ENCODE measurements at regions not wholly inside any gene's neighbourhood (a gene's known extent, or its start where the extent isn't known, plus 50 kb on each side); places are given as distances from the start of the nearest gene placed in this dataset.

- Histone ChIP-seq H3K27ac (ENCODE audit: low read depth in 1 of 2, low read length in 2 of 2) (no peak overlapping the region), H3K4me3 (ENCODE audit: low read depth in 1 of 3, low read length in 3 of 3) (no peak overlapping the region), H3K27me3 (ENCODE audit: control insufficient read depth in 4 of 4, insufficient read depth in 4 of 4, low read length in 3 of 4) (no peaks in the 10 kb centered on the region), H3K9me3 (ENCODE audit: control insufficient read depth in 4 of 4, low read length in 3 of 4) (peaks cover 0 to 3% (median 0%) of the 10 kb centered on the region in 4 donors), H3K9ac (ENCODE audit: low read depth in 1 of 2, low read length in 2 of 2) (no peak overlapping the region), H3K4me1 (ENCODE audit: control insufficient read depth in 4 of 4, insufficient read depth in 4 of 4, low read length in 3 of 4) (no peaks in the 10 kb centered on the region), H3K36me3 (ENCODE audit: control insufficient read depth in 4 of 4, insufficient read depth in 3 of 4, low read depth in 1 of 4, low read length in 3 of 4) (no peaks in the 10 kb centered on the region)
- 90% methylated on average over 3 of the region's 3 CpGs for WGBS
- no peak for TF ChIP-seq FOXA1 (IDR thresholded peaks at IDR 0.05)
- TF ChIP-seq JUND (IDR thresholded peaks at IDR 0.05), result no peak
- no peak for TF ChIP-seq HNF4A (conservative IDR thresholded peaks at IDR 0.05)
- TF ChIP-seq RAD21 (IDR thresholded peaks at IDR 0.05), result no peak
- TF ChIP-seq EGR1 (IDR thresholded peaks at IDR 0.05; ENCODE audit: low read depth in 2 of 2), result no peak
- TF ChIP-seq, protein P1, sequence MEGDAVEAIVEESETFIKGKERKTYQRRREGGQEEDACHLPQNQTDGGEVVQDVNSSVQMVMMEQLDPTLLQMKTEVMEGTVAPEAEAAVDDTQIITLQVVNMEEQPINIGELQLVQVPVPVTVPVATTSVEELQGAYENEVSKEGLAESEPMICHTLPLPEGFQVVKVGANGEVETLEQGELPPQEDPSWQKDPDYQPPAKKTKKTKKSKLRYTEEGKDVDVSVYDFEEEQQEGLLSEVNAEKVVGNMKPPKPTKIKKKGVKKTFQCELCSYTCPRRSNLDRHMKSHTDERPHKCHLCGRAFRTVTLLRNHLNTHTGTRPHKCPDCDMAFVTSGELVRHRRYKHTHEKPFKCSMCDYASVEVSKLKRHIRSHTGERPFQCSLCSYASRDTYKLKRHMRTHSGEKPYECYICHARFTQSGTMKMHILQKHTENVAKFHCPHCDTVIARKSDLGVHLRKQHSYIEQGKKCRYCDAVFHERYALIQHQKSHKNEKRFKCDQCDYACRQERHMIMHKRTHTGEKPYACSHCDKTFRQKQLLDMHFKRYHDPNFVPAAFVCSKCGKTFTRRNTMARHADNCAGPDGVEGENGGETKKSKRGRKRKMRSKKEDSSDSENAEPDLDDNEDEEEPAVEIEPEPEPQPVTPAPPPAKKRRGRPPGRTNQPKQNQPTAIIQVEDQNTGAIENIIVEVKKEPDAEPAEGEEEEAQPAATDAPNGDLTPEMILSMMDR (IDR thresholded peaks at IDR 0.05; ENCODE audit: low read depth, low read length, missing input control), result no peak
- no peak for DNase-seq (ENCODE audit: low spot score)
Observed at GRCh38 chr5:123965626-123966025, 453.6 kb downstream of the CSNK1G3 start.

- Histone ChIP-seq H3K4me1 (ENCODE audit: control insufficient read depth in 4 of 4, insufficient read depth in 4 of 4, low read length in 3 of 4) (no peaks in the 10 kb centered on the region), H3K27me3 (ENCODE audit: control insufficient read depth in 4 of 4, insufficient read depth in 4 of 4, low read length in 3 of 4) (no peaks in the 10 kb centered on the region), H3K36me3 (ENCODE audit: control insufficient read depth in 4 of 4, insufficient read depth in 3 of 4, low read depth in 1 of 4, low read length in 3 of 4) (no peaks in the 10 kb centered on the region), H3K9me3 (ENCODE audit: control insufficient read depth in 4 of 4, low read length in 3 of 4) (peaks cover 0 to 3% (median 0%) of the 10 kb centered on the region in 4 donors), H3K9ac (ENCODE audit: low read depth in 1 of 2, low read length in 2 of 2) (no peak overlapping the region), H3K27ac (ENCODE audit: low read depth in 1 of 2, low read length in 2 of 2) (no peak overlapping the region), H3K4me3 (ENCODE audit: low read depth in 1 of 3, low read length in 3 of 3) (no peak overlapping the region)
- no peak for TF ChIP-seq RAD21 (IDR thresholded peaks at IDR 0.05)
- TF ChIP-seq GABPA (IDR thresholded peaks at IDR 0.05 in 1 of 2, conservative IDR thresholded peaks at IDR 0.05 in 1 of 2), result no peak
- TF ChIP-seq YY1 (IDR thresholded peaks at IDR 0.05), result no peak
- no peak for TF ChIP-seq JUND (IDR thresholded peaks at IDR 0.05)
- TF ChIP-seq, protein P2, sequence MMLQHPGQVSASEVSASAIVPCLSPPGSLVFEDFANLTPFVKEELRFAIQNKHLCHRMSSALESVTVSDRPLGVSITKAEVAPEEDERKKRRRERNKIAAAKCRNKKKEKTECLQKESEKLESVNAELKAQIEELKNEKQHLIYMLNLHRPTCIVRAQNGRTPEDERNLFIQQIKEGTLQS (IDR thresholded peaks at IDR 0.05), result no peak
- TF ChIP-seq, protein P1 (IDR thresholded peaks at IDR 0.05; ENCODE audit: low read depth, low read length, missing input control), result no peak
- TF ChIP-seq TAF1 (conservative IDR thresholded peaks at IDR 0.05), result no peak
- TF ChIP-seq HNF4G (IDR thresholded peaks at IDR 0.05), result no peak
- no peak for TF ChIP-seq MAX (IDR thresholded peaks at IDR 0.05)
- TF ChIP-seq, protein P3, sequence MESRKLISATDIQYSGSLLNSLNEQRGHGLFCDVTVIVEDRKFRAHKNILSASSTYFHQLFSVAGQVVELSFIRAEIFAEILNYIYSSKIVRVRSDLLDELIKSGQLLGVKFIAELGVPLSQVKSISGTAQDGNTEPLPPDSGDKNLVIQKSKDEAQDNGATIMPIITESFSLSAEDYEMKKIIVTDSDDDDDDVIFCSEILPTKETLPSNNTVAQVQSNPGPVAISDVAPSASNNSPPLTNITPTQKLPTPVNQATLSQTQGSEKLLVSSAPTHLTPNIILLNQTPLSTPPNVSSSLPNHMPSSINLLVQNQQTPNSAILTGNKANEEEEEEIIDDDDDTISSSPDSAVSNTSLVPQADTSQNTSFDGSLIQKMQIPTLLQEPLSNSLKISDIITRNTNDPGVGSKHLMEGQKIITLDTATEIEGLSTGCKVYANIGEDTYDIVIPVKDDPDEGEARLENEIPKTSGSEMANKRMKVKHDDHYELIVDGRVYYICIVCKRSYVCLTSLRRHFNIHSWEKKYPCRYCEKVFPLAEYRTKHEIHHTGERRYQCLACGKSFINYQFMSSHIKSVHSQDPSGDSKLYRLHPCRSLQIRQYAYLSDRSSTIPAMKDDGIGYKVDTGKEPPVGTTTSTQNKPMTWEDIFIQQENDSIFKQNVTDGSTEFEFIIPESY (IDR thresholded peaks at IDR 0.05), result no peak
- no peak for TF ChIP-seq FOXA1 (IDR thresholded peaks at IDR 0.05)
- TF ChIP-seq SP1 (IDR thresholded peaks at IDR 0.05), result no peak
- no peak for TF ChIP-seq HNF4A (conservative IDR thresholded peaks at IDR 0.05)
- no peak for TF ChIP-seq EGR1 (IDR thresholded peaks at IDR 0.05; ENCODE audit: low read depth in 2 of 2)
- TF ChIP-seq FOXA2 (IDR thresholded peaks at IDR 0.05), result no peak
- no peak for TF ChIP-seq NR2F2 (IDR thresholded peaks at IDR 0.05)
- no peak for TF ChIP-seq RXRA (IDR thresholded peaks at IDR 0.05)
- TF ChIP-seq, protein P4, sequence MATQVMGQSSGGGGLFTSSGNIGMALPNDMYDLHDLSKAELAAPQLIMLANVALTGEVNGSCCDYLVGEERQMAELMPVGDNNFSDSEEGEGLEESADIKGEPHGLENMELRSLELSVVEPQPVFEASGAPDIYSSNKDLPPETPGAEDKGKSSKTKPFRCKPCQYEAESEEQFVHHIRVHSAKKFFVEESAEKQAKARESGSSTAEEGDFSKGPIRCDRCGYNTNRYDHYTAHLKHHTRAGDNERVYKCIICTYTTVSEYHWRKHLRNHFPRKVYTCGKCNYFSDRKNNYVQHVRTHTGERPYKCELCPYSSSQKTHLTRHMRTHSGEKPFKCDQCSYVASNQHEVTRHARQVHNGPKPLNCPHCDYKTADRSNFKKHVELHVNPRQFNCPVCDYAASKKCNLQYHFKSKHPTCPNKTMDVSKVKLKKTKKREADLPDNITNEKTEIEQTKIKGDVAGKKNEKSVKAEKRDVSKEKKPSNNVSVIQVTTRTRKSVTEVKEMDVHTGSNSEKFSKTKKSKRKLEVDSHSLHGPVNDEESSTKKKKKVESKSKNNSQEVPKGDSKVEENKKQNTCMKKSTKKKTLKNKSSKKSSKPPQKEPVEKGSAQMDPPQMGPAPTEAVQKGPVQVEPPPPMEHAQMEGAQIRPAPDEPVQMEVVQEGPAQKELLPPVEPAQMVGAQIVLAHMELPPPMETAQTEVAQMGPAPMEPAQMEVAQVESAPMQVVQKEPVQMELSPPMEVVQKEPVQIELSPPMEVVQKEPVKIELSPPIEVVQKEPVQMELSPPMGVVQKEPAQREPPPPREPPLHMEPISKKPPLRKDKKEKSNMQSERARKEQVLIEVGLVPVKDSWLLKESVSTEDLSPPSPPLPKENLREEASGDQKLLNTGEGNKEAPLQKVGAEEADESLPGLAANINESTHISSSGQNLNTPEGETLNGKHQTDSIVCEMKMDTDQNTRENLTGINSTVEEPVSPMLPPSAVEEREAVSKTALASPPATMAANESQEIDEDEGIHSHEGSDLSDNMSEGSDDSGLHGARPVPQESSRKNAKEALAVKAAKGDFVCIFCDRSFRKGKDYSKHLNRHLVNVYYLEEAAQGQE (IDR thresholded peaks at IDR 0.05), result no peak
- no peak for DNase-seq (ENCODE audit: low spot score)
- WGBS, result 91% methylated on average over 1 of the region's 1 CpG
Observed at GRCh38 chr5:123964884-123965283, 452.9 kb downstream of the CSNK1G3 start.
